Calu3 (cell line): ENCODE measurements at regions not wholly inside any gene's neighbourhood (a gene's known extent, or its start where the extent isn't known, plus 50 kb on each side); places are given as distances from the start of the nearest gene placed in this dataset.

ENCODE experiments used
- BruUV-seq: library from RNA; stranded (reverse); fragments of 400-500 nt; replicated peaks from 2 replicates; lab custom pipeline; 2021; lab: Mats Ljungman, UMichigan
- CTCF ChIA-PET: fragments of 300-600 bp; sonication (Branson Sonifier 250); formaldehyde crosslinking; loops from one replicate; lab custom pipeline; 2022; ENCODE audit warnings: antibody characterized with exemption; lab: Charles Lee
- DNase-seq: peaks from one replicate; pipeline ENCODE4 v3.0.0; 2022
- H3K27ac Mint-ChIP-seq: one replicate; pipeline ENCODE4 v1.8.0; 2022; ENCODE audit warnings: mixed read lengths; ENCODE audit not compliant: unreplicated experiment
- H3K27me3 Mint-ChIP-seq: one replicate; pipeline ENCODE4 v1.8.0; 2022; ENCODE audit warnings: mixed read lengths; ENCODE audit not compliant: unreplicated experiment
- H3K36me3 Mint-ChIP-seq: one replicate; pipeline ENCODE4 v1.8.0; 2022; ENCODE audit warnings: mild to moderate bottlenecking, moderate library complexity, mixed read lengths; ENCODE audit not compliant: insufficient read depth, unreplicated experiment
- H3K4me1 Mint-ChIP-seq: one replicate; pipeline ENCODE4 v1.8.0; 2022; ENCODE audit warnings: mild to moderate bottlenecking, low read depth, mixed read lengths; ENCODE audit not compliant: unreplicated experiment
- H3K4me3 Mint-ChIP-seq: one replicate; pipeline ENCODE4 v1.8.0; 2022; ENCODE audit warnings: mild to moderate bottlenecking, low read depth, moderate library complexity, mixed read lengths; ENCODE audit not compliant: unreplicated experiment
- H3K9me3 Mint-ChIP-seq: one replicate; pipeline ENCODE4 v1.8.0; 2022; ENCODE audit warnings: low read depth, mixed read lengths; ENCODE audit not compliant: unreplicated experiment
- CTCF ChIP-seq: fragments of 200-600 bp; IDR thresholded peaks from one replicate; pipeline ENCODE4 v1.8.0; 2022; ENCODE audit warnings: antibody characterized with exemption; ENCODE audit not compliant: unreplicated experiment
- intact Hi-C: fragments of 100-400 bp; cut with micrococcal nuclease; formaldehyde crosslinking; loops from one replicate; pipeline ENCODE4 v1.10.0; 2022; ENCODE audit not compliant: unreplicated experiment

- H3K27me3 Mint-ChIP-seq = no peaks in the 10 kb centered on the region
- DNase-seq = no peak
- no peaks in the 10 kb centered on the region for H3K36me3 Mint-ChIP-seq
- no peak overlapping the region for H3K4me3 Mint-ChIP-seq
- no peak for TF ChIP-seq CTCF
- H3K4me1 Mint-ChIP-seq = peaks cover 18% of the 10 kb centered on the region
- peak overlapping the region; percentile 13 for H3K27ac Mint-ChIP-seq
- intact Hi-C loops = no loop called here
- BruUV-seq = no TSS peak
- CTCF ChIA-PET = interaction anchor here (0.6 to 0.7 kb wide), 2 partner anchors 13 to 134 kb away, joined by 4 read pairs; no protein-coding TSS in a partner anchor
- H3K9me3 Mint-ChIP-seq = no peaks in the 10 kb centered on the region
These were observed 316.2 kb upstream of the RGS6 start for GRCh38 chr14:71616013-71616412.

DNA sequence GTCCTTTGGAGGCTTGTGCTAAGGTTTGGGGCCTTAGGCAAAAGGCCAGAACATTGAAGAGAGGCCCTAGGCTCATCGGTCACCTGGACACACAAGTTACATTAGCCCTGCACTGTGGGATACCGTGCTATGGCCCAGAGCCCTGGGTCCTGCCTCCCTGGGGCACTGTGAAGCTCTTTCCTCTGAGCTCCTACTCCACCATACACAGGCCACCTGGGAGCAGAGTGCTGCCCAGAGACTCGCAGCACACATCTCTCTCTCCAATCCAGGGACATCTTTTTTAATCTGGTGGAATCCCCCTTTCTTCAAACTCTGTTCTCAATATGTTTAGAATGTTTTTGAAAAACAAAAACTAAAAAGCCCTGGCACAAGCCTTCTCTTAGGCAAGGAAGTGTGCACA is 314.2 kb upstream of the RGS6 start:
- Mint-ChIP-seq H3K36me3 (no peaks in the 10 kb centered on the region), H3K4me3 (no peak overlapping the region), H3K9me3 (no peaks in the 10 kb centered on the region), H3K4me1 (peaks cover 18% of the 10 kb centered on the region), H3K27me3 (no peaks in the 10 kb centered on the region), H3K27ac (no peak overlapping the region)
- no peak for TF ChIP-seq CTCF
- no TSS peak for BruUV-seq
- DNase-seq = no peak
- intact Hi-C loops = no loop called here
- CTCF ChIA-PET = no interaction called here

DNA sequence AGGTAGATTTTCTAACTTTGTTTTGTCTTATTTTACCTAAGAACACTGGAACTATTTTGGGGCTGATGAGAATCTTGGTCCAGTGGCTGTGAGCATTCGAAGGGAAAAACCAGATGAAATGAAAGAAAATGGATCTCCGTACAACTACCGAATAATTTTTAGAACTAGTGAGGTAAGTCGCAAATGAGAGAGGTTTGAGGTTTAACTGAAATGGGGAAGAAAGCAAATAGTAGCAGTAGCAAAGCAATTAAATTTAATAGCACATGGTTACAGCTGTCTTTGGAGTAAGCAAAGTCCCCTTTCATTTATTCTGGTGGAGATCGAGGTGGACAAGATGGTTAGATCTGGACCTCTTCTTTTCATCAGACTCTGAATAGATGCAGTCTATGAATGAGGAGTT is 313.5 kb upstream of the RGS6 start:
- no peaks in the 10 kb centered on the region for H3K36me3 Mint-ChIP-seq
- H3K4me1 Mint-ChIP-seq = peaks cover 18% of the 10 kb centered on the region
- H3K27ac Mint-ChIP-seq = no peak overlapping the region
- TF ChIP-seq CTCF = no peak
- no peaks in the 10 kb centered on the region for H3K27me3 Mint-ChIP-seq
- H3K4me3 Mint-ChIP-seq = no peak overlapping the region
- intact Hi-C loops = no loop called here
- BruUV-seq = no TSS peak
- CTCF ChIA-PET = no interaction called here
- H3K9me3 Mint-ChIP-seq = no peaks in the 10 kb centered on the region
- DNase-seq = no peak

DNA sequence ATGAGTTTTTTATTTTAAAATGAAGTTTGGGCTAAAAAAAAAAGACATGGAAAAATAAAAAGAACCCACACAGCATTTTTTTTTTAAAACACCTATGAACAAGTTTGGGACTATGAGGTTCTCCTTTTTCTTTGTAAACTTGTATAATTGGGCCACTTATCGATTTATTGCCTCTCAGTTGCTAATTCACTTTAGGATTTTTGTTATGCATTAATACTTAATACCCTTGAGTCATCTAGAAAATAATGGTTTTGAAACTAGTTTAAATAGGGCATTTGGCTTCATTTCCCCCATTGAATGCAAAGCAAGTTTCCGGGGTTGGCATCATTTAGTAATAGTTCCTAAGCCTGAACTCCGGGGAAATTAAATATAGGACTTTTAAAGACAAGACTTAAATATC is 312.8 kb upstream of the RGS6 start:
- no peak overlapping the region for H3K4me3 Mint-ChIP-seq
- CTCF ChIA-PET = no interaction called here
- H3K36me3 Mint-ChIP-seq = no peaks in the 10 kb centered on the region
- no peak overlapping the region for H3K27ac Mint-ChIP-seq
- intact Hi-C loops = no loop called here
- TF ChIP-seq CTCF = no peak
- H3K27me3 Mint-ChIP-seq = no peaks in the 10 kb centered on the region
- peaks cover 18% of the 10 kb centered on the region for H3K4me1 Mint-ChIP-seq
- no peaks in the 10 kb centered on the region for H3K9me3 Mint-ChIP-seq
- no TSS peak for BruUV-seq
- no peak for DNase-seq
